ENCODE measurements at regions not wholly inside any gene's neighbourhood (a gene's known extent, or its start where the extent isn't known, plus 50 kb on each side); places are given as distances from the start of the nearest gene placed in this dataset.

DNA sequence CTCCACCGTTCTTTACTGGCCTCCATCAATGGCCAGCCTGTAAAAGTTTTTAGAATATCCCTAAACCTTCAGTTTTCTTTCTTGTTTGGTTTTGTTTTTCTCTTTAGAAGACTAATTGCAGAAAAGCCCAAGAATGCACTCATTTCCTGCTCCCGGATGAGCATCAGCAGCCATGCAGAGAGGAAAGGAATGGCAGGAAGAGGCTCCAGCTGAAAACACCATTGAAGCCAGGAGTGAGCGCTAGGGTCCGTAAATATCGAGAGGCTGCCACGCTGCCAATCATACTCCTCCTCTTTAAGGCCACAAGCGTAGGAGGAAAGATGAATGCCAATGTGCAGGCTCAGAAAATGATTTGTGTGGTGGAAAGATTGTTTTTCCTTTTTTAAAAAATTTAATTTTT is 57.4 kb upstream of the UBE2L5 start:
- no peak for TF ChIP-seq SP1 (IDR thresholded peaks at IDR 0.05)
- no peak for TF ChIP-seq SUZ12 (IDR thresholded peaks at IDR 0.05)
- TF ChIP-seq, protein P1, sequence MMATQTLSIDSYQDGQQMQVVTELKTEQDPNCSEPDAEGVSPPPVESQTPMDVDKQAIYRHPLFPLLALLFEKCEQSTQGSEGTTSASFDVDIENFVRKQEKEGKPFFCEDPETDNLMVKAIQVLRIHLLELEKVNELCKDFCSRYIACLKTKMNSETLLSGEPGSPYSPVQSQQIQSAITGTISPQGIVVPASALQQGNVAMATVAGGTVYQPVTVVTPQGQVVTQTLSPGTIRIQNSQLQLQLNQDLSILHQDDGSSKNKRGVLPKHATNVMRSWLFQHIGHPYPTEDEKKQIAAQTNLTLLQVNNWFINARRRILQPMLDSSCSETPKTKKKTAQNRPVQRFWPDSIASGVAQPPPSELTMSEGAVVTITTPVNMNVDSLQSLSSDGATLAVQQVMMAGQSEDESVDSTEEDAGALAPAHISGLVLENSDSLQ (IDR thresholded peaks at IDR 0.05), result no peak
- no peak for TF ChIP-seq BHLHE40 (IDR thresholded peaks at IDR 0.05; ENCODE audit: borderline replicate concordance)
- no peak for TF ChIP-seq CTBP1 (IDR thresholded peaks at IDR 0.05; ENCODE audit: borderline replicate concordance)
- no peak for TF ChIP-seq NFRKB (IDR thresholded peaks at IDR 0.05)
